ENCODE measurements at regions not wholly inside any gene's neighbourhood (a gene's known extent, or its start where the extent isn't known, plus 50 kb on each side); places are given as distances from the start of the nearest gene placed in this dataset.

DNA sequence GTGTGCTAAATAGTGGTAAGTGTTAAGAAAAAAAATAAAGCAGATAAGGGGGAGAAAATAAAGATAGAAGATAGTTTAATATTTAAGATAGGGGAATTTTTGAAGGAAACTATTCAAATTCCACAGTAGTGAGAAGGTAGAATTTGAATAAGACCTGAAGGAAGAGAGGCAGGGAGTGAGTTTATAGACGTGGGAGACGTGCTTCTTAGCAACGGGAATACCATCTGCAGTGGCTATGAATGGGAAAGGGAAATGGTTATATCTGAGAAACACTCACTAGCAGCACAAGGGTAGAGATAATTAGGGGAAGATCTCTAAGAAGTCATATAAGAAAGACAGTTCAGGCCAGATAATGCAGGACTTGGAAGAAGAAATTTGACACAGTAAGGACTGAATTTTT lies 854.5 kb upstream of the EPHA5 start:
- WGBS, 5 donors: 50 to 95% (median 76%) methylated on average over 3 of the region's 3 CpGs
- no peaks in the 10 kb centered on the region for H3K36me3 ChIP-seq
- H3K27ac ChIP-seq: no peak overlapping the region
- H3K4me1 ChIP-seq: no peaks in the 10 kb centered on the region
- intact Hi-C loops (cut with DNase I; ENCODE audit: low total_unique reads): no loop called here
- peaks cover 0 to 26% (median 3%) of the 10 kb centered on the region in 8 donors for H3K9me3 ChIP-seq
- H3K27me3 ChIP-seq (replicated peaks in 1 of 7): no peaks in the 10 kb centered on the region
- no peak for DNase-seq
- TF ChIP-seq POLR2A (IDR thresholded peaks at IDR 0.05): no peak
- TF ChIP-seq POLR2AphosphoS5 (IDR thresholded peaks at IDR 0.05): no peak
- TF ChIP-seq CTCF (IDR thresholded peaks at IDR 0.05 in 8 of 11, conservative IDR thresholded peaks at IDR 0.05 in 3 of 11): no peak
- no peak overlapping the region for H3K4me3 ChIP-seq

GRCh38 chr4:66522244-66522643 lies 852.0 kb upstream of the EPHA5 start:
- H3K4me1 ChIP-seq: no peaks in the 10 kb centered on the region
- no peak overlapping the region for H3K4me3 ChIP-seq
- H3K27ac ChIP-seq: no peak overlapping the region
- H3K36me3 ChIP-seq: no peaks in the 10 kb centered on the region
- no peak for DNase-seq
- no peaks in the 10 kb centered on the region for H3K27me3 ChIP-seq (replicated peaks in 1 of 7)
- TF ChIP-seq POLR2AphosphoS5 (IDR thresholded peaks at IDR 0.05): no peak
- TF ChIP-seq CTCF (IDR thresholded peaks at IDR 0.05 in 8 of 11, conservative IDR thresholded peaks at IDR 0.05 in 3 of 11): no peak
- no peak for TF ChIP-seq POLR2A (IDR thresholded peaks at IDR 0.05)
- H3K9me3 ChIP-seq: peaks cover 0 to 6% (median 0%) of the 10 kb centered on the region in 8 donors
- intact Hi-C loops (cut with DNase I; ENCODE audit: low total_unique reads): no loop called here

DNA sequence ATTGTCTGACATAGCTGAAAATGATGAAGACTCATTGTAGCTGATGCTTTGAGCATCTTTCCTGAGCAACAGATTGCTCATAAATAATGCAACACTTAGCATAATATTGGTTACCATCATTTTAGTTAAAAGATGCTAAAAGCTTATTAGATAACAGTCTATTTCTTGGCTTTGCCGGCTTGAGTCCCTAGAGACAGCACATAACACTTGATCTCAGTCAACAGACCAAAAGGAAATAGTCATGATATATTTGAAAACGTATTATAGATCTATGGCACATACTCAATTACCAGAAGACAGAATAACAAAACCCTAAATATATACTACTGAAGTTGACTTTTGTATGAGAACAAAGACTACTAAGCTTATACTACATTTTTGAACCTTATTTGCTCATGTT lies 846.7 kb upstream of the EPHA5 start:
- no peaks in the 10 kb centered on the region for H3K4me1 ChIP-seq
- WGBS, 5 donors: 64 to 81% (median 71%) methylated on average over 2 of the region's 2 CpGs
- H3K27me3 ChIP-seq (replicated peaks in 1 of 7): no peaks in the 10 kb centered on the region
- TF ChIP-seq CTCF (IDR thresholded peaks at IDR 0.05 in 8 of 11, conservative IDR thresholded peaks at IDR 0.05 in 3 of 11) (no peak), POLR2A (IDR thresholded peaks at IDR 0.05) (no peak), POLR2AphosphoS5 (IDR thresholded peaks at IDR 0.05) (no peak)
- no peaks in the 10 kb centered on the region for H3K36me3 ChIP-seq
- H3K4me3 ChIP-seq: no peak overlapping the region
- H3K9me3 ChIP-seq: peaks cover 0 to 5% (median 0%) of the 10 kb centered on the region in 8 donors
- intact Hi-C loops (cut with DNase I; ENCODE audit: low total_unique reads): no loop called here
- no peak overlapping the region for H3K27ac ChIP-seq
- DNase-seq: no peak

GRCh38 chr4:66506985-66507384 lies 836.7 kb upstream of the EPHA5 start:
- H3K4me1 ChIP-seq: no peaks in the 10 kb centered on the region
- no peaks in the 10 kb centered on the region for H3K36me3 ChIP-seq
- H3K27me3 ChIP-seq (replicated peaks in 1 of 7): no peaks in the 10 kb centered on the region
- intact Hi-C loops (cut with DNase I; ENCODE audit: low total_unique reads): no loop called here
- no peak overlapping the region for H3K4me3 ChIP-seq
- peaks cover 0 to 11% (median 0%) of the 10 kb centered on the region in 8 donors for H3K9me3 ChIP-seq
- TF ChIP-seq POLR2AphosphoS5 (IDR thresholded peaks at IDR 0.05) (no peak), POLR2A (IDR thresholded peaks at IDR 0.05) (no peak), CTCF (IDR thresholded peaks at IDR 0.05 in 8 of 11, conservative IDR thresholded peaks at IDR 0.05 in 3 of 11) (no peak)
- 73 to 83% (median 78%) methylated on average over 2 of the region's 2 CpGs for WGBS, 5 donors
- DNase-seq: no peak
- no peak overlapping the region for H3K27ac ChIP-seq
